ENCODE measurements at regions not wholly inside any gene's neighbourhood (a gene's known extent, or its start where the extent isn't known, plus 50 kb on each side); places are given as distances from the start of the nearest gene placed in this dataset.

DNA sequence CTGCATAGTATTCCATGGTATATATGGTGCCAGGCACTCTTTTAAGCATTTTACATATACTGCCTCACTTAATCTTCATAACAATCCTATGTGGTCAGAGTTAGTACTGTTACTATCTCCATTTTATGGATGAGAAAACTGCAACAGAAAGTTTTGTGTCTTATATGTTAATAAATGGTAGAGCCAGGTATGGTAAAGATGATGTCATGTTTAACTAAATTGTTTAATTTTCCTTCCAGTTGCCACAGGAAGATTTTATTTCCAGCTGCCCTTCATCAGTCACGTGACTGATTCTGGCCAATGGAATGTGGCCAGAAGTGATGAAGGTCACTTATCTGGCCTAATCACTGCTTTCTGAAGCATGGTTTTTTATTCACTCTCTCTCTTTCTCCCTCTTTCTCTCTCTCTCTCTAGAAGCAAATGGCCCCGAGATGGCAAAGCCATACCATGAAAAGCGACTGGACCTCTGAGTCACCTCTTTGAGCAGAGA, 75.7 kb upstream of the BTBD3 start (continued):
- TF ChIP-seq, protein P1, sequence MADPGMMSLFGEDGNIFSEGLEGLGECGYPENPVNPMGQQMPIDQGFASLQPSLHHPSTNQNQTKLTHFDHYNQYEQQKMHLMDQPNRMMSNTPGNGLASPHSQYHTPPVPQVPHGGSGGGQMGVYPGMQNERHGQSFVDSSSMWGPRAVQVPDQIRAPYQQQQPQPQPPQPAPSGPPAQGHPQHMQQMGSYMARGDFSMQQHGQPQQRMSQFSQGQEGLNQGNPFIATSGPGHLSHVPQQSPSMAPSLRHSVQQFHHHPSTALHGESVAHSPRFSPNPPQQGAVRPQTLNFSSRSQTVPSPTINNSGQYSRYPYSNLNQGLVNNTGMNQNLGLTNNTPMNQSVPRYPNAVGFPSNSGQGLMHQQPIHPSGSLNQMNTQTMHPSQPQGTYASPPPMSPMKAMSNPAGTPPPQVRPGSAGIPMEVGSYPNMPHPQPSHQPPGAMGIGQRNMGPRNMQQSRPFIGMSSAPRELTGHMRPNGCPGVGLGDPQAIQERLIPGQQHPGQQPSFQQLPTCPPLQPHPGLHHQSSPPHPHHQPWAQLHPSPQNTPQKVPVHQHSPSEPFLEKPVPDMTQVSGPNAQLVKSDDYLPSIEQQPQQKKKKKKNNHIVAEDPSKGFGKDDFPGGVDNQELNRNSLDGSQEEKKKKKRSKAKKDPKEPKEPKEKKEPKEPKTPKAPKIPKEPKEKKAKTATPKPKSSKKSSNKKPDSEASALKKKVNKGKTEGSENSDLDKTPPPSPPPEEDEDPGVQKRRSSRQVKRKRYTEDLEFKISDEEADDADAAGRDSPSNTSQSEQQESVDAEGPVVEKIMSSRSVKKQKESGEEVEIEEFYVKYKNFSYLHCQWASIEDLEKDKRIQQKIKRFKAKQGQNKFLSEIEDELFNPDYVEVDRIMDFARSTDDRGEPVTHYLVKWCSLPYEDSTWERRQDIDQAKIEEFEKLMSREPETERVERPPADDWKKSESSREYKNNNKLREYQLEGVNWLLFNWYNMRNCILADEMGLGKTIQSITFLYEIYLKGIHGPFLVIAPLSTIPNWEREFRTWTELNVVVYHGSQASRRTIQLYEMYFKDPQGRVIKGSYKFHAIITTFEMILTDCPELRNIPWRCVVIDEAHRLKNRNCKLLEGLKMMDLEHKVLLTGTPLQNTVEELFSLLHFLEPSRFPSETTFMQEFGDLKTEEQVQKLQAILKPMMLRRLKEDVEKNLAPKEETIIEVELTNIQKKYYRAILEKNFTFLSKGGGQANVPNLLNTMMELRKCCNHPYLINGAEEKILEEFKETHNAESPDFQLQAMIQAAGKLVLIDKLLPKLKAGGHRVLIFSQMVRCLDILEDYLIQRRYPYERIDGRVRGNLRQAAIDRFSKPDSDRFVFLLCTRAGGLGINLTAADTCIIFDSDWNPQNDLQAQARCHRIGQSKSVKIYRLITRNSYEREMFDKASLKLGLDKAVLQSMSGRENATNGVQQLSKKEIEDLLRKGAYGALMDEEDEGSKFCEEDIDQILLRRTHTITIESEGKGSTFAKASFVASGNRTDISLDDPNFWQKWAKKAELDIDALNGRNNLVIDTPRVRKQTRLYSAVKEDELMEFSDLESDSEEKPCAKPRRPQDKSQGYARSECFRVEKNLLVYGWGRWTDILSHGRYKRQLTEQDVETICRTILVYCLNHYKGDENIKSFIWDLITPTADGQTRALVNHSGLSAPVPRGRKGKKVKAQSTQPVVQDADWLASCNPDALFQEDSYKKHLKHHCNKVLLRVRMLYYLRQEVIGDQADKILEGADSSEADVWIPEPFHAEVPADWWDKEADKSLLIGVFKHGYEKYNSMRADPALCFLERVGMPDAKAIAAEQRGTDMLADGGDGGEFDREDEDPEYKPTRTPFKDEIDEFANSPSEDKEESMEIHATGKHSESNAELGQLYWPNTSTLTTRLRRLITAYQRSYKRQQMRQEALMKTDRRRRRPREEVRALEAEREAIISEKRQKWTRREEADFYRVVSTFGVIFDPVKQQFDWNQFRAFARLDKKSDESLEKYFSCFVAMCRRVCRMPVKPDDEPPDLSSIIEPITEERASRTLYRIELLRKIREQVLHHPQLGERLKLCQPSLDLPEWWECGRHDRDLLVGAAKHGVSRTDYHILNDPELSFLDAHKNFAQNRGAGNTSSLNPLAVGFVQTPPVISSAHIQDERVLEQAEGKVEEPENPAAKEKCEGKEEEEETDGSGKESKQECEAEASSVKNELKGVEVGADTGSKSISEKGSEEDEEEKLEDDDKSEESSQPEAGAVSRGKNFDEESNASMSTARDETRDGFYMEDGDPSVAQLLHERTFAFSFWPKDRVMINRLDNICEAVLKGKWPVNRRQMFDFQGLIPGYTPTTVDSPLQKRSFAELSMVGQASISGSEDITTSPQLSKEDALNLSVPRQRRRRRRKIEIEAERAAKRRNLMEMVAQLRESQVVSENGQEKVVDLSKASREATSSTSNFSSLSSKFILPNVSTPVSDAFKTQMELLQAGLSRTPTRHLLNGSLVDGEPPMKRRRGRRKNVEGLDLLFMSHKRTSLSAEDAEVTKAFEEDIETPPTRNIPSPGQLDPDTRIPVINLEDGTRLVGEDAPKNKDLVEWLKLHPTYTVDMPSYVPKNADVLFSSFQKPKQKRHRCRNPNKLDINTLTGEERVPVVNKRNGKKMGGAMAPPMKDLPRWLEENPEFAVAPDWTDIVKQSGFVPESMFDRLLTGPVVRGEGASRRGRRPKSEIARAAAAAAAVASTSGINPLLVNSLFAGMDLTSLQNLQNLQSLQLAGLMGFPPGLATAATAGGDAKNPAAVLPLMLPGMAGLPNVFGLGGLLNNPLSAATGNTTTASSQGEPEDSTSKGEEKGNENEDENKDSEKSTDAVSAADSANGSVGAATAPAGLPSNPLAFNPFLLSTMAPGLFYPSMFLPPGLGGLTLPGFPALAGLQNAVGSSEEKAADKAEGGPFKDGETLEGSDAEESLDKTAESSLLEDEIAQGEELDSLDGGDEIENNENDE (IDR thresholded peaks at IDR 0.05; ENCODE audit: insufficient replicate concordance, low read length) = no peak

All from H1 (cell line).